ENCODE measurements at regions not wholly inside any gene's neighbourhood (a gene's known extent, or its start where the extent isn't known, plus 50 kb on each side); places are given as distances from the start of the nearest gene placed in this dataset.
"Not testable (repeated sequence)": the region's sequence is repeated elsewhere in the genome, so short reads cannot be mapped to it uniquely, and the experiment has no call there.

DNA sequence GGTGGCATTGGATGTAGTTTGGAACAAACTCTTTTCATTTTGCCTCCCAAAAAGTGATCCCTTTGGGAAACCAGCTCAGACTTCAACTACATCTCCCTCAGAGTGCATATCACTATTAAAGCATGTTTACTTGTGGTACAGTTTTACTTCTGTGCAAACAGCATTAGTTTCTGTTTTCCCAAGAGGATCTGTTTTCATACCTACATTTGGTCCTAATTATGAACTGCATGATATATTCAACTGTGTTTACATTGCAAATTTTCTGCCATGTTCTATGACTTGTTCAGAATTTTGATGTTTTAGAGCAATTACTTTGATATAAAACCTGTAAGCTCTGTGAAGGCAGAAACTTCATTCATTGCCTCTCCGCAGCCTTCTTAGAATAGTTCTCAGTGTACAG lies 681.5 kb upstream of the ACO1 start:
- no peak for DNase-seq

DNA sequence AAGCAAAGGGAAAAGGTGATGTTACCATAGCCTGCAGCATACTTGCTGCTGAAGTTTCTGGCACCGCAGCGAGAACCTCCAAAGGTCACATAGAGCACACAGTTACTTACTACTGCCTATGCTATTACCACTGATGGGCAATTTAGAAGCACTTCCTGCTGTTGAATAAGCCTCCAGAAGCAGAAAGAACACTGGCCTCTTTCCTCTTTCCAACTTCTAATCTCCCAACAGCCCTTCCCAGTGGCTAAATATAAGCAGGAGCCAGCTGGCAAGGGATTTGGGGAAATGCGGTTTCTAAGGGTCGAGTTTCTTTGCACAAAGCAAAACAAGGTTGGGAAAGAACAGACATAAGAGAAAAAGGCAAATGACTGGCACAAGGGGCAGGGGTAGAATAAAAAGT lies 669.2 kb upstream of the ACO1 start:
- DNase-seq, result no peak

DNA sequence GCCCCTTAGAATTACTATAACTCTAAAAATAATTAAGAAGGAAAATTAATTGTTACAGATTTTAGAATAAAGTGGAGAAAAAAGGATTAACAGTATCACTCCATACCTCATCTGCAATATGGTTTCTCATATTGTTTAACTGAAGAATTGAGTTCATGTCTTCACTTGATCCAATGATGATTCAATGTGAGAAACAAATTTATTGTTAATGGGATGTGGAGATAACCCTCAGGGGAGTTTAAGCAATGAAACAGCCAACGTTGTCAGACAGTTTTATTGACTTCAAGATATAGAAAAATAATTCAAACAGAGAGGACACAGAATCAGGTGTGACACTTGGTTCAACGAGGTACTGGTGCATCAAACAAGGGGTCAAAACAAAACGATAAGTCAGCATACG lies 665.2 kb upstream of the ACO1 start:
- no peak for DNase-seq

DNA sequence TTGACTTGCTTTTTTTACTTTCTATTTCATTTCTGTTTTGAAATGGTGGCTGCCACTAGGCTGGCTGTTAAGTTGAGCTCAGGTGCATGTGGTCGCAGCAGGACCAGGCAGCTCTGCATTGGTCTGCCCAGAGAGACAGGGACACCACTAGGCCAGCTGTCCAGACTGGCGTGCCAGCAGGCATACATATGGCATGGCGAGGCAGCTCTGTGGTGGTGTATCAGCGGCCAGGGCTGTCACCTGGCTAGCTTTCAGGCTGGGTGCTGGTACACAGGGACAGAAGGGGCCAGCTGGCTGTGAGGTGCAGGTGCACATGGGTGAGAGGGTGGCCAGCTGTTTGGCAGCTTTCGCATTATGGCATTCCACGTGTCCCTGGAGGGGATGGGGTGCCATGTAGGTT lies 654.0 kb upstream of the ACO1 start:
- DNase-seq, result no peak

DNA sequence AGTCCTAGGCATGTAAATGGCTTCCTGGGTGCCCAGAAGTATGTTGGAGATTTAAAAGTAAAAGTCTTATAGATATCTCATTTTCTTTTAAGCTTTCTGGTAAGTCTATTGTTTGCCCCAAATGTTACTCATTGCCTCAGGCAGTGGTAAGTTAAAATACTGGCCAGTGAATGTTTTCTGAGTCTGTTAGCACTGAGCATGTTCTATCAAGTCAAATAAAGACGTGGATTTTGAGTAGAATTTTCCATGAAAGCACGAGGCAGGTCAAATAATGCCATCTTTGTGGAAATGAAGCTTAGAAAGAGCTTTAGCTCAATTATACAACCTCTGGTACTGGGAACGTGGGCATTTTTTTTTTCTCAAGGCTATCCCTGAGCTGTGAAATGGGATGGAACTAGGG lies 651.3 kb upstream of the ACO1 start:
- no peak for DNase-seq

DNA sequence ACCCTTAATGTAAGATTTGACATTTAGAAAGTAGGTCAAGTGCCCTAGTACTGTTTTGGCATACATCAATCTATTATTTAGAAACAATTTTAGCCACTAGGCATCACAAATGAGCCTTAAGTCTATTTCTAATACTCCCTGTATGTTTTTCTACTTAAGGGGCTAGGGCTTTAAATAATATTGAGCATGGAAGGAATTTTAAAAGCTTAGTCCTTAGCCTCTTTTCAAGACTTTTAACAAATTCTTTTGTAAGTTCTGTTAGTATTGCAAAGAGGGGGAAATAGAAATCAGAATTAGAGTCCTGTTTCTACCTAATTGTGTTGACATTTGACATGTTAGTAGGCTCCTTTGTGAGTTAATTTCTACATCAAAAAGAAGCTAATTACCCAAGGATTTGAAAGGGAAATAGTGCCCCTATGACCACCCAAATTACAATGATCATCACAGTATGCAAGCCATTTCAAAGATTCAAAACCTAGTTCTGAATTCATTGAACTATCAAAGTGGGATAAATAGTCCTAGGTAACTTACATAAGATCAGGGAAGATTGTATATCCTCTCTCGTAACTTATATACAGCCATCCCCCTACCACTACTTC lies 647.8 kb upstream of the ACO1 start:
- DNase-seq, result no peak

DNA sequence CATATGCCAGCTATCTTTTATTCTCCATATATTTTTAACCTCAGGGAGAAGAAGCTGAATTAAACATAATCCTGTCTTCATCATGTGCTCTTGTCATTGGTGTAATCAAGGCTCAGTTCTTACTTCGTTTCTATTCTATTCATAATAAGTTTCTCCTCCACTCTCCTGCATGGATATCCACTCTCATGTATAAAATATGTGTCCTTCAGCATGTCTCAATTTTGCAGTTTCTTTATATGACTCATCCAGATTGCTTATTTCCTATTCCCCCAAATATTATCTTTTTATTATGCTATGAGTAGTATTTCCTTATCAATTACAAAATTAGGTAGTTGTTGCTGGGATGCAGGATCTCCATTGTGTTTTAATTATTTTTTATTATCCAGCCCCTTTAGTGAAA lies 643.7 kb upstream of the ACO1 start:
- DNase-seq, result no peak

DNA sequence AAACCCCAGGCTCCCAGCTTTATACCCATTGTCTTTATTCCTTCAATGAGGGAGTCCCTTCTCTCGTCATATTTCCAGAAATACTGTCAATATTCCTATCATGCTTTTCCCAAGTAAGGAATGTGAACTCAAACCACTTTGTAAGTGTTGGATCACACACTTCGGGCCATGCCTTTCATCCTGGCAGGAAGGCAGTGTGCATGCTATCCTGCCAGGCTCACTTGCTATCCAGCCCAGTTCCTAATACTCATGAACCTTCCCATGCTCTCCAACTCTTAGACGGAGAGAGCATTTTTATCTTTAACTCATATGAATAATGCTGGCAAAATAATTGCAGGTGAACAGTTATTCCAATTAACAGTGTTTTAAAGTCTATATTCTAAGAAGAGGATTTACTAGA lies 639.9 kb upstream of the ACO1 start:
- no peak for DNase-seq

DNA sequence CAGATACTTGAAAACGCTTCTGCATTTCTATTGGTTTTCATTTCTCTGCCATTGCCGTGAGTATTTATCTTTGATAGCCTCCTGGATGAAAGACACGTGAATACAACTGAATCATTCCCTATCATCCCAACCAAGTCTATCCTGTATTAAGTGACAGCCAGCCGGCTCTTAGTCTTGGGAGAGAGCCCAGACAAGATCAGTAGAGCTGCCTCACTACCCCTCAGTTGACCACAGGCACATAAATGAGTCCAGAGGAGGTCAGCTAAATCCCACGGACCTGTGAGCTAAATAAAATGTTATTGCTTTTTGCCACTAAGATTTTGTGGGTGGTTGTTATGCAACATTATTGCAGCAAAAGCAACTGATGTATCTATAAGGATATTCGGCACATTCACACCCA lies 639.0 kb upstream of the ACO1 start:
- no peak for DNase-seq

DNA sequence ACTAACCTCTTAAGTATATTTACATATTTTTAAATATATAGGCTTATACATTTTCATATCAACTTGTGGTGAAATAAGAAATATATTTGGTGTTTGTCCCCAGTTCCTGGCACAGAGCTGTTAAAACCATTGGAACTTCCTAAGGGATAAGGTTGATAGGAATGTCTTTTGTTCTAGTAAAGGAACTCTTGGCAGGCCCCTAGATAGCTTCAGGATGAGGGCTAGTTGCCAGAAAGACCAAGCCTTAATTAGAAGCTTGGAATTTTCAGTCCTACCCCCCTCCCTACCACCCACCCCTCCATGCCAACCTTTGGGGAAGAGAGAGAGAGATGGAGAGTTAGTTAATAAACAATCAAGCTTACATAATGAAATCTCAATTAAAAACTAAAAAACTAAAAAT lies 638.6 kb upstream of the ACO1 start:
- no peak for DNase-seq

DNA sequence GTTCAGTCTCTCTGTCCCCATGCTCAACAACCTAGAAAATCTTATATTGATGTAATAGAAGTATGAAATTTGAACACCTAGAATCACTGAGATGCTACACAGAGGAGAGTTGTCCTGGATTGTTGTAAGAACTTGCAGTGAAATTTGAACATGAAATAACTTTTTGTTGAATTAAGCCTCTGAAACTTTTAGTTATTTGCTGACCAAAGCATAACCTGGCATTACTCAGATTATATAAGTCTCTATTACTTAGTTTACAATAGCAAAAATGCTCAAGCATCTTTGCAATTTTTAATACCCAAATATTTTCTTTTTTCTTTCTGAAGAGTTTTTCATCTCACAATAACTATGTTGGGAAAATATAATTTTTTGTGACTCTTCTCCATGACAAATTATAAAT lies 630.7 kb upstream of the ACO1 start:
- DNase-seq, result no peak

DNA sequence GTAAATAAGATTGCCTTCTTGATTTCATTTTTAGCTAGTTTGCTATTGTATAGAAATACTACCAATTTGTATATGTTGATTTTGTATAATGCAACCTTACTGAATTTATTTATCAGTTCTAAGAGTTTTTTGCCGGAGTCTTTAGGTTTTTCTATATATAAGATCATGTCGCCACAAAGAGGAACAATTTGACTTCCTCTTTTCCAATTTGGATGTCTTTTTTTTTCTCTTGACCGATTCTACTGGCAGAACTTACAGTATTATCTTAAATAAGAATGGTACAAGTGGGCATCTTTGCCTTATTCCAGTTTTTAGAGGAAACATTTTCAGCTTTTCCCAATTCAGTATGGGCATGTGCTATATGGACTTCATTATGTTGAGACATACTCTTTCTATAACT lies 624.7 kb upstream of the ACO1 start:
- DNase-seq, result no peak

DNA sequence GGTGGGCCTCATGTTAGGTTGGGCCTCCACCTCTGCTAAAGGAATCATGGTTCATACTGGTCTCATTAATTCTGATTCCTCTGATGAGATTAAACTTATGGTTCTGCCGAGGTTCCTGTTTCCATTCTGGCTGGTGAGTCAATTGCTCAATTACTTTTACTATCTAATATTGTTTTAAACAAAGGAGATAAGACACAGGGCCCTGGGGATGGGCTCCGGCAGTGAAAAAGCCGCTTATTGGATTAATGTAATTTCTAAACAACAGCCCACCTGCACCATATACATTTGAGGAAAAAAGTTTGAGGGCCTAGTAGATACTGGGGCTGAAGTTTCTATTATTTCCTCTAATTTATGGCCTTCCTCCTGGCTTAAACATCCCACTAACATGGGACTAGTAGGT lies 610.4 kb upstream of the ACO1 start:
- not testable (repeated sequence) for DNase-seq

DNA sequence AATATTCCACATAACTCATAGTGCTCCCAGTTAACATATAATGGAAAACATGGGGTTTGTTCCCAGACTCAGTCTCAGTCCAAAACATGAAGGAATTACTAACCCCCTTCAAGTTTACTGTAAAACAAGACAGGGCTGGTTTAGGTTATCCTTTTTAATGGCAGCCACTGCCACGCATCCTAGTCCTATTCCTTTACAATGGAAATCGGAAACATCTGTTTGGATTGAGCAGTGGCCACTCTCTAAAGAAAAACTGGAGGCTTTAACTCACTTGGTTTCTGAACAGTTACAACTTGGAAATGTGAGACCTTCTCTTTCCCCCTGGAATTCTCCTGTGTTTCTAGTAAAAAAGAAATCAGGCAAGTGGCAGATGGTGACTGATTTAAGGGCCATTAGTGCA lies 609.9 kb upstream of the ACO1 start:
- DNase-seq, result no peak

DNA sequence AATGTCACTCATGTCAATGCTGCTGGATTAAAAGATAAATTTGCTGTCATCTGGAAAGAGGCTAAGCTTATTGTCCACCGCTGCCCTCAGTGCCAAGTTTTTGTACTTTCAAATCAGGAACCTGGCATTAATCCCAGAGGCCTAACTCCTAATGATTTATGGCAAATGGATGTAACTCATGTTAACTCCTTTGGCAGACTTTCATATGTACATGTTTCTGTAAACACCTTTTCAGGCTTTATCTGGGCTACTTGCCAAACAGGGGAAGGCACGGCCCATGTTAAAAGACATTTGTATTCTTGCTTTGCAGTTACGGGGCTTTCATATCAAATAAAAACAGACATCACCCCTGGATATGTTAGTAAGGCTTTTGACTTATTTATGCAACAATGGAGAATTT lies 608.0 kb upstream of the ACO1 start:
- DNase-seq, result no peak

DNA sequence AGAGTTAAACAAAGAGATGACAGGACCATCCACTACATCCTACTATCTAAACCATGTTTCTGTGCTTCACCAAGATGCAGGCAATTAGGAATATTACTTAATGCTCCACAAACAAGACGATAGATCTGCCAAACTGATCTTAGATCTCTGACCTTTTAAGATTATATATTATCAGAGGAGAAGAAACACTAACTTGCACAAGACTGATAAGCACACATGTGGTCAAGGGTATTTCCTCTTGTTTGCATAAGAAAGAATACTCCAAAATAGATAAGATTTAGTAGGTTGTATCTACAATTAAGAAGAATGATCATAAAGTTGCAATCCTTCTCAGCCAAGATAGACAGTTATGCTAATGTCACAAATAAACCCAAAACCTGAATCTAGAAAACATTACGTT lies 601.0 kb upstream of the ACO1 start:
- DNase-seq, result no peak

DNA sequence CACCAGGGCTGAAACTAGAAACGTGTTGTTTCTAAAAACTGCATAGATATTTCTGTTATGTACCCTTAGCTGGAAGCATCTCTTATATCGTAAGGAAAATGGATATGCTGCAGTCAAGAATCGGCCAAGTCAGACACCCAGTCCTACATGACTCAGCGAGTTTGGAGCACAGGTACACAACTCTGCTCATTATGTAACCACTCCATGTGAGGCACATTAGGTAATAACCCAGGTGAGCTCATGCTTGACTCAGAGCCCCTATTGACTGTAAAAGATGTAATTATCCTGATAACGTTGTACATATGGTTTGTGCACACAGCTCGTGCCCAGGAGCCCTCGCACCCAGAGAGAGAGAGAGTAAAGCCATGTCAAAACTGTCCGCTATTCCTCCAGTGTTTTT lies 593.7 kb upstream of the ACO1 start:
- no peak for DNase-seq

DNA sequence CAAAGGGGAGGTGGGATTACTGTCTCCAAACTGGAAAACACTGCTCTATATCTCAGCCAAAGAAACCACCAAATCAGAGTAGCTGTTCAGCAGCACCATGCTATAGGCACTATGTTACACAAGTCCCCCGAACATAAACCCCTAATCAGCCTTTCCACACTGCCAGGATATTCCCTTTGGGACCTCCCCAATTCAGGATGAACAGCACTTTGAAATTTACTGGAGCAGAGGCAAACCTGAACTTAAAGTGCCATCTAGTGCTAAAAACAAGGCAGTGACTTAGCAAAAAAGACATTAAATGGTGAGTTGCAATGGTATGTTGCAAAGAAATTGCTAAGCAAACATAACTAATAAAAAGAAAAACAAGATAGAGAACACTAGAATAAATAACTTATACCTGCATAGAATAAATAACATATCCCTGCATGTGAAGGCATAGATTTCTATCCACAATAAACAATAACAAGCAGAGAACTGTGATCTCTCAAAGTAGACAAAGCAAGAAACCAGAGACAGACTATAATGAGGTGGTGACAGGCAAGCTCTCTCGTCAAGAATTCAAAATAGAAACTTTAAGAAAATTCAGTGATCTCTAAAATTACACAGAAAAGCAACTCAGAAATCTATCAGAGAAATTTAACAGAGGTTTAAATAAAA lies 584.4 kb upstream of the ACO1 start:
- no peak for DNase-seq

DNA sequence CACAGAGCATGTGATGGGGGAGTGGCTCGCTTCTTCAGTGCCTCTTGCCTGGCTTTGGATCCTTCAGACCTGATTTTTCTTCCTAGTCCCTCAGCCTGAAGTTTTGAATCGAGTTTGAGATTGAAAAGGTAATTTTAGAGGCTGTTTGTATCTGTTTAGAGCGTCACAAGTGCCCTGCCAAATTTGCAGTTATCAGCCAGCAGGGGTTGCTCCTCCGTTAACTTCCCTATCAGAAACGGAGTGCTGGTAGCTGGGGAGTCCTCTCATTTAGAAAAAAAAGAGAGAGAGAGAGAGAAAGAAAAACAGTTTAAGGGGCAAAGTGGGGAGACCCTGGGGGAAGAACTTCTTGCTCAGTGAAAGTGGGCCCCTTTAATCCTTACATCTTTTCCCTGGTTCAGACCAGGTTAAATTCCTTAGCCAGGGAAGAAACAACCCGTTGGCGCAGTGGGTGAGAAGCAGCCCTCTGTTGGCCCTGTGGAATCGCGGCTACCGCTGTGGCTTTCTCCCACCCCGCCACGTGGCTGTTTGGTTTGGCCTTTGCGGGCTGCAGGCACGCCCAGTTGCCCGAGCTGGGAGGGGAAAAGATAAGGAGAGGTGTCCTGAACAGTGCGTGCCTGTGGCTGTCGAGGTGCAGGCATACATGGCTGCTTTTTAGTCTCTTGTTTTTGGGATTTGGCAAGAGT lies 576.7 kb upstream of the ACO1 start:
- DNase-seq, result no peak

DNA sequence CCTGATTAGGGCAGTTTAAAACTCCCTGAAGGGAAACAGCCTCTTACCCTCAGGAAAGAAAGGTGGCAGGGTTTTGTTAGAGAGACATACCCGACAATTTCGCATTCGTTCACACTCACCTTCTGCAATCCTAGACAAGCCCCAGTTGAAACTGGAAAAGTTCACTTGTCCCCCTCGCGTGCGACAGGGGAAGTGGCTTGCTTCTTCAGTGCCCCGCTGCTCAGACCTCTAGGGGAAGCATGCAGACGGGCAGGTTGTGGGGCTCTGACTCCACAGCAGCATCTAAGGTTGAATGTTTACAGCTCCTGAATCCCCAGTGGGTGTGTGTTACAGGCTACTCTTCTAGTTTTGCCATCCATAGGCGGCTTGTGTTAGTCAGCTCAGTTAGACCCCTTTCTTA lies 575.7 kb upstream of the ACO1 start:
- no peak for DNase-seq

DNA sequence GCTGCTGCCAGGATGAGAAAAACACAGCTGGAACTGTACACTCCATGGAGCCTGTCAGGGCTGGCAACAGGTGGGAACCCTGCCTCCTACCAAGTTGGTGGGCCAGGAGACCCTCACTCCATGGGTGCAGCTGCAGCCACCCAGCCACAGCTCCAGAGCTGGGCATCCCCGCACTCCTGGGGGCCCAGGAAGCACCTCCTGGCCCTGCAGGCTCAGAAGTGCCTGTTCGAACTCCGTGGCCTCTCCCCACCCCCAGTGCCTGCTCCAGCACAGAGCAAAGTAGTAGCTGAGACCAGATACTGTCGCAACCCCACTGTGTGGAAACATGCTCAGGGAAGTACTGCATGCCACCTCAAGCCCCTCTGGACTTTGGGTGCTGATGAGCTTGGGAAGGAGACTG lies 564.0 kb upstream of the ACO1 start:
- DNase-seq, result no peak

DNA sequence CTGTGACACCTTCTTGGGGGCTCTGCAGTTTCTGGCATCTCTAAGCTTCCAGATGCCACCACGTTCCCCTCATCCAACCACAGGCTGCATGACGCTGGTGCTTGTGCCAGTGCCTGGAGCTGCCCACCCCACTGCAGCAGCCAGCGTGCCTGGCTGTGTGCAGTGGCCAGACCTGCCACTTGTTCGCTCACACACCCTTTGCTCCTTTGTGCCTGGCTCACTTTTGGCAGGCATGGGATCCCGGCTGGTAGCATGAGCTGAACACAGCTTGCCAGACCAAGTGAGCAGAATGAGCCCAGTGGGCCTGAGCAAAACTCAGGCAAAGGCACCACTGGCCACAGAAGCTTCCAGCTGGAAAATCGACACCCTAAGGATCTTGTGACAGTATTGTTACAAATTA lies 562.9 kb upstream of the ACO1 start:
- no peak for DNase-seq

DNA sequence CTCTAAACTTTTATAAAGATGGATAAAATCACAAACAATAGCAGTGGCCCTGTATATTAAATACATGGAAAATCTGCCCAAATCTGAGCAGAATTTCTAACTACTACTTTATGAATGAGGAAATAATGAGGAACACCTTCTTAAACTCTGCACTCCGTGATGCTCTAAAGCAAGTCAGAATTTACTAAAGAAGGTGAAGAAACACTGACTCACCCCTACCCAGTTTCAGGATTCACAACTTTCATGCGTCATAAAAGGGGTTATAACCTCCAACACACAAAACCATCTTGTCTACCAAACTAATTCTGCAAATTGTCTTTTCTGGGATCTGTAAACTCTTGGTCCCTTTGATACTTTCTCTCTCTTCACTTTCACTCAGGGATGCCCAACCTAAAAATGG lies 561.1 kb upstream of the ACO1 start:
- no peak for DNase-seq

DNA sequence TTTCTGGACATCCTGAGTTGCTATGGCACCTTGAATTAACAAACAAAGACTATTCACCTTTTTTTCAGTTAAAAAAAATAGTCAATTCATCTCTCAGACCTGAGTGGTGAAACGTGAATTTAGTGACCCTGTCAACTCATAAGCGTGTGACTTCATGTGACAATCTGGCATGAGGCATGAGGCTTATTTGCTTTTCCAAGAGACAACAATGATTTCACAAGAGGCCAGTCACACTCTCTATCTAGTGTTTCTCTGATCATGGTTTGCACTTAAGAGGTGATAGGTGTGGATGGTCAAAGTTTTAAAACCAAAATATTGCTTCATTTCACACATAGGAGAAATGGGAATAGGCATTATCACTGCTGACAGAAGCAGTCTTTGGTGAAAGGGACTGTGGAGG lies 559.6 kb upstream of the ACO1 start:
- DNase-seq, result no peak

DNA sequence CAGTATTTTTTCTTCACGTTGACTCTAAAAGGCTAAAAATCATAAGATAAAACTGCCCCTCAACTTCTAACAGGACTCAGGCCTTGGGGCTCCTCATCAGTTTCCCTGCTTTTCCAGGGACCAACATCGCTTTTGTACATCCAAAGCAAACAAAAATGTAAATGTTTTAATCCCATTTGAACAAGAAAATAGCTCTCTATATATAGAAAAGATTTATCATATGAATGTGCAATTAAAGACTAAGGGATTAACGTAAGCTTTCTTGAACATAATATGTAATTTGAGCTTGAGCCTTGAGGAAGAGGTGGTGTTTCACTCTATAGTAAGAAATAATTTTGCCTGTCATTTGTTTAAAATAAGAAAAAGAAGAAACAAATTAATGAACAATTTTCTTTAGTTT lies 547.2 kb upstream of the ACO1 start:
- no peak for DNase-seq
